ENCODE measurements at regions not wholly inside any gene's neighbourhood (a gene's known extent, or its start where the extent isn't known, plus 50 kb on each side); places are given as distances from the start of the nearest gene placed in this dataset.
"Not testable (repeated sequence)": the region's sequence is repeated elsewhere in the genome, so short reads cannot be mapped to it uniquely, and the experiment has no call there.

GRCh38 chr2:182541268-182541667 is 114.4 kb upstream of the PDE1A start:
- no peaks in the 10 kb centered on the region for H3K4me1 Mint-ChIP-seq
- H3K4me3 Mint-ChIP-seq = no peak overlapping the region
- no peaks in the 10 kb centered on the region for H3K9me3 Mint-ChIP-seq
- H3K27me3 Mint-ChIP-seq = no peaks in the 10 kb centered on the region
- no peak overlapping the region for H3K27ac Mint-ChIP-seq
- H3K36me3 Mint-ChIP-seq = no peaks in the 10 kb centered on the region
- DNase-seq = no peak

GRCh38 chr2:182542501-182543258 is 115.8 kb upstream of the PDE1A start:
- H3K36me3 Mint-ChIP-seq = no peaks in the 10 kb centered on the region
- no peaks in the 10 kb centered on the region for H3K27me3 Mint-ChIP-seq
- DNase-seq = no peak
- no peak overlapping the region for H3K27ac Mint-ChIP-seq
- H3K4me1 Mint-ChIP-seq = no peaks in the 10 kb centered on the region
- no peaks in the 10 kb centered on the region for H3K9me3 Mint-ChIP-seq
- H3K4me3 Mint-ChIP-seq = no peak overlapping the region

- Mint-ChIP-seq H3K36me3 (no peaks in the 10 kb centered on the region), H3K9me3 (no peaks in the 10 kb centered on the region)
These were observed 117.1 kb upstream of the PDE1A start for GRCh38 chr2:182543741-182544525.

GRCh38 chr2:182545420-182546167 is 118.8 kb upstream of the PDE1A start:
- Mint-ChIP-seq H3K4me1 (no peaks in the 10 kb centered on the region), H3K4me3 (no peak overlapping the region), H3K27me3 (no peaks in the 10 kb centered on the region), H3K27ac (no peak overlapping the region), H3K36me3 (no peaks in the 10 kb centered on the region), H3K9me3 (no peaks in the 10 kb centered on the region)
- DNase-seq = no peak

More at GRCh38 chr2:182543741-182544525, 117.1 kb upstream of the PDE1A start:
- Mint-ChIP-seq H3K4me1 (no peaks in the 10 kb centered on the region), H3K4me3 (no peak overlapping the region), H3K27me3 (no peaks in the 10 kb centered on the region), H3K27ac (no peak overlapping the region)
- no peak for DNase-seq

GRCh38 chr2:182548031-182548950 is 121.5 kb upstream of the PDE1A start:
- H3K27me3 Mint-ChIP-seq = no peaks in the 10 kb centered on the region
- H3K4me3 Mint-ChIP-seq = no peak overlapping the region
- no peak for DNase-seq
- H3K4me1 Mint-ChIP-seq = no peaks in the 10 kb centered on the region
- no peak overlapping the region for H3K27ac Mint-ChIP-seq
- H3K9me3 Mint-ChIP-seq = no peaks in the 10 kb centered on the region
- no peaks in the 10 kb centered on the region for H3K36me3 Mint-ChIP-seq

GRCh38 chr2:182550234-182550633 is 123.4 kb upstream of the PDE1A start:
- H3K36me3 Mint-ChIP-seq = no peaks in the 10 kb centered on the region
- H3K4me1 Mint-ChIP-seq = no peaks in the 10 kb centered on the region
- DNase-seq = no peak
- H3K27ac Mint-ChIP-seq = no peak overlapping the region
- no peak overlapping the region for H3K4me3 Mint-ChIP-seq
- H3K9me3 Mint-ChIP-seq = no peaks in the 10 kb centered on the region
- no peaks in the 10 kb centered on the region for H3K27me3 Mint-ChIP-seq

- not testable (repeated sequence) for H3K4me3 Mint-ChIP-seq, H3K4me1 Mint-ChIP-seq, H3K9me3 Mint-ChIP-seq, H3K36me3 Mint-ChIP-seq, H3K27me3 Mint-ChIP-seq, DNase-seq, H3K27ac Mint-ChIP-seq
These were observed 125.4 kb upstream of the PDE1A start for GRCh38 chr2:182552232-182552631.

- not testable (repeated sequence) for DNase-seq, H3K9me3 Mint-ChIP-seq, H3K27me3 Mint-ChIP-seq, H3K27ac Mint-ChIP-seq, H3K4me1 Mint-ChIP-seq, H3K4me3 Mint-ChIP-seq, H3K36me3 Mint-ChIP-seq
These were observed 125.9 kb upstream of the PDE1A start for GRCh38 chr2:182552785-182553184.

- Mint-ChIP-seq H3K4me3 (no peak overlapping the region), H3K9me3 (no peaks in the 10 kb centered on the region), H3K4me1 (no peaks in the 10 kb centered on the region), H3K27ac (no peak overlapping the region), H3K27me3 (no peaks in the 10 kb centered on the region), H3K36me3 (no peaks in the 10 kb centered on the region)
- DNase-seq = no peak
These were observed 126.6 kb upstream of the PDE1A start for GRCh38 chr2:182553483-182553882.

- DNase-seq = no peak
- Mint-ChIP-seq H3K9me3 (peaks cover 2% of the 10 kb centered on the region), H3K4me3 (no peak overlapping the region)
These were observed 128.1 kb upstream of the PDE1A start for GRCh38 chr2:182554950-182555349.

GRCh38 chr2:182558564-182558963 is 131.7 kb upstream of the PDE1A start:
- peaks cover 1% of the 10 kb centered on the region for H3K27me3 Mint-ChIP-seq
- no peak for DNase-seq
- H3K9me3 Mint-ChIP-seq = peaks cover 2% of the 10 kb centered on the region
- no peaks in the 10 kb centered on the region for H3K4me1 Mint-ChIP-seq
- H3K36me3 Mint-ChIP-seq = no peaks in the 10 kb centered on the region
- H3K4me3 Mint-ChIP-seq = no peak overlapping the region
- H3K27ac Mint-ChIP-seq = no peak overlapping the region

More at GRCh38 chr2:182554950-182555349, 128.1 kb upstream of the PDE1A start:
- H3K27me3 Mint-ChIP-seq = no peaks in the 10 kb centered on the region
- no peak overlapping the region for H3K27ac Mint-ChIP-seq
- no peaks in the 10 kb centered on the region for H3K36me3 Mint-ChIP-seq
- no peaks in the 10 kb centered on the region for H3K4me1 Mint-ChIP-seq

GRCh38 chr2:182559623-182560022 is 132.8 kb upstream of the PDE1A start:
- peaks cover 5% of the 10 kb centered on the region for H3K9me3 Mint-ChIP-seq
- DNase-seq = no peak
- H3K4me1 Mint-ChIP-seq = no peaks in the 10 kb centered on the region
- no peak overlapping the region for H3K27ac Mint-ChIP-seq
- H3K27me3 Mint-ChIP-seq = peaks cover 5% of the 10 kb centered on the region
- no peak overlapping the region for H3K4me3 Mint-ChIP-seq
- H3K36me3 Mint-ChIP-seq = no peaks in the 10 kb centered on the region

GRCh38 chr2:182565911-182566567 is 139.2 kb upstream of the PDE1A start:
- Mint-ChIP-seq H3K36me3 (no peaks in the 10 kb centered on the region), H3K9me3 (peaks cover 4% of the 10 kb centered on the region), H3K27ac (no peak overlapping the region), H3K4me1 (no peaks in the 10 kb centered on the region), H3K27me3 (peaks cover 5% of the 10 kb centered on the region), H3K4me3 (no peak overlapping the region)
- no peak for DNase-seq

- Mint-ChIP-seq H3K36me3 (no peaks in the 10 kb centered on the region), H3K9me3 (no peaks in the 10 kb centered on the region), H3K4me1 (no peaks in the 10 kb centered on the region), H3K27ac (no peak overlapping the region), H3K27me3 (no peaks in the 10 kb centered on the region), H3K4me3 (no peak overlapping the region)
- DNase-seq = no peak
These were observed 142.5 kb upstream of the DNAJC10 start for GRCh38 chr2:182573553-182573952.

All from activated naive CD8-positive, alpha-beta T cell treated with anti-CD3 and anti-CD28 coated beads for 36 hours (primary cell).